ENCODE measurements at regions not wholly inside any gene's neighbourhood (a gene's known extent, or its start where the extent isn't known, plus 50 kb on each side); places are given as distances from the start of the nearest gene placed in this dataset.

DNA sequence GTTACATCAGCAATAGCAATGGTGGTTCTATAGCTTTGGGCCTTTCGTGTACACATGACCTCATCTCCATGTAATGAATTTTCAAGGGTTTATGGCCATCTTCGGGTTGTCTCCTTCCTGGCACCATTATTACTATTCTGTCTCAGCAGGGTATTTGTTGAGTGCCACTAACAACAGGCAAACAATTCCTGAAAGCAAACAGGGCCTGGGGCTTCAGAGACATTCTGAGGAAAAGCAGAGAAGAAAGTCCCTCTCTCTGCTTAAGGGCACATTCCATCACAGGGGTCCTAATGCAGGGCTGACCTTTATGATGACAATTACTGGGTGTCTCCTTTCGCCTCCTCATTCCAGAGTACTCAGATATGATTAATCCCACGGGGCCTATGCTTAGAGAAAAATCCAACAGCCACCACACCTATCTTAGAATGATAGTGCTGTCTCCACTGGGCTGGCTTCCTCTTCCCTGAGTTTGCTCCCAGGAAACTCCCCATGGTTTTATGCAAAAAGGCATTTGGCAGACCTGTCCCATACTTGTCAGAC is 540.2 kb upstream of the ZNF462 start:
- Histone ChIP-seq H3K27me3 (ENCODE audit: insufficient read depth in 3 of 3, low read length in 2 of 3) (no peaks in the 10 kb centered on the region), H3K27ac (no peak overlapping the region), H3K4me1 (no peaks in the 10 kb centered on the region), H3K36me3 (ENCODE audit: insufficient read depth in 1 of 2, low read depth in 1 of 2) (no peaks in the 10 kb centered on the region), H3K4me3 (no peak overlapping the region), H3K9me3 (no peaks in the 10 kb centered on the region)
- TF ChIP-seq, protein P1, sequence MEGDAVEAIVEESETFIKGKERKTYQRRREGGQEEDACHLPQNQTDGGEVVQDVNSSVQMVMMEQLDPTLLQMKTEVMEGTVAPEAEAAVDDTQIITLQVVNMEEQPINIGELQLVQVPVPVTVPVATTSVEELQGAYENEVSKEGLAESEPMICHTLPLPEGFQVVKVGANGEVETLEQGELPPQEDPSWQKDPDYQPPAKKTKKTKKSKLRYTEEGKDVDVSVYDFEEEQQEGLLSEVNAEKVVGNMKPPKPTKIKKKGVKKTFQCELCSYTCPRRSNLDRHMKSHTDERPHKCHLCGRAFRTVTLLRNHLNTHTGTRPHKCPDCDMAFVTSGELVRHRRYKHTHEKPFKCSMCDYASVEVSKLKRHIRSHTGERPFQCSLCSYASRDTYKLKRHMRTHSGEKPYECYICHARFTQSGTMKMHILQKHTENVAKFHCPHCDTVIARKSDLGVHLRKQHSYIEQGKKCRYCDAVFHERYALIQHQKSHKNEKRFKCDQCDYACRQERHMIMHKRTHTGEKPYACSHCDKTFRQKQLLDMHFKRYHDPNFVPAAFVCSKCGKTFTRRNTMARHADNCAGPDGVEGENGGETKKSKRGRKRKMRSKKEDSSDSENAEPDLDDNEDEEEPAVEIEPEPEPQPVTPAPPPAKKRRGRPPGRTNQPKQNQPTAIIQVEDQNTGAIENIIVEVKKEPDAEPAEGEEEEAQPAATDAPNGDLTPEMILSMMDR (IDR thresholded peaks at IDR 0.05), result no peak
- ATAC-seq (no peak), DNase-seq (no peak)
- intact Hi-C loops (cut with DNase I), result no loop called here
- WGBS, 3 donors, result 58 to 67% (median 60%) methylated on average over 4 of the region's 4 CpGs

DNA sequence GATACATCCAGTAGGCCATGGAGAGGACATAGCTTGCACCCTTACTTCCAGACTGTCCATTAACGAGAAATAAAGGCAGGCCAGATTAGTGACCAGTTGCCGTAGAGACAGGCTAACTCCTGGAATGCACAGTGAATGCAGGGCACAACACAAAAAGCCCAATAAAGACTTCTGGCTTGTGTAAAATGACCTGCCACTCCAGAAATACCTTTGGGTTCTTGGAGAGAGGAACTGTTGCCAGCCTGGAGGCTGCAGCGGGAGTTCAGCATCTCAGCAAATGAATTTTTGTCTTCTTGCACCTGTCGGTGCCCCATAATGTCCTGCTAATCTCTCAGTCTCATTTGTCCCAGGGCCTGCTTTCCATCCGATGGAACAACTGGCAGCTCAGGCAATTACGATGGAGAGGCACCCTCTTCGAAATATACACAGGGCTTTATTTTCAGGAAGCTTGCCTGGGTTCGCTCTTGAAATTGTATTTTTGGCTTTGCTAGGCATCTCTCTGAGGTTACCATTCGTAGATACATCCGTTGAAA is 538.8 kb upstream of the ZNF462 start:
- H3K4me1 ChIP-seq, result no peaks in the 10 kb centered on the region
- no peaks in the 10 kb centered on the region for H3K9me3 ChIP-seq
- no peaks in the 10 kb centered on the region for H3K36me3 ChIP-seq (ENCODE audit: insufficient read depth in 1 of 2, low read depth in 1 of 2)
- WGBS, 3 donors, result 51 to 62% (median 56%) methylated on average over 10 of the region's 10 CpGs
- no peak overlapping the region for H3K4me3 ChIP-seq
- TF ChIP-seq, protein P1 (IDR thresholded peaks at IDR 0.05), result no peak
- intact Hi-C loops (cut with DNase I), result no loop called here
- DNase-seq (no peak), ATAC-seq (no peak)
- no peaks in the 10 kb centered on the region for H3K27me3 ChIP-seq (ENCODE audit: insufficient read depth in 3 of 3, low read length in 2 of 3)
- no peak overlapping the region for H3K27ac ChIP-seq

DNA sequence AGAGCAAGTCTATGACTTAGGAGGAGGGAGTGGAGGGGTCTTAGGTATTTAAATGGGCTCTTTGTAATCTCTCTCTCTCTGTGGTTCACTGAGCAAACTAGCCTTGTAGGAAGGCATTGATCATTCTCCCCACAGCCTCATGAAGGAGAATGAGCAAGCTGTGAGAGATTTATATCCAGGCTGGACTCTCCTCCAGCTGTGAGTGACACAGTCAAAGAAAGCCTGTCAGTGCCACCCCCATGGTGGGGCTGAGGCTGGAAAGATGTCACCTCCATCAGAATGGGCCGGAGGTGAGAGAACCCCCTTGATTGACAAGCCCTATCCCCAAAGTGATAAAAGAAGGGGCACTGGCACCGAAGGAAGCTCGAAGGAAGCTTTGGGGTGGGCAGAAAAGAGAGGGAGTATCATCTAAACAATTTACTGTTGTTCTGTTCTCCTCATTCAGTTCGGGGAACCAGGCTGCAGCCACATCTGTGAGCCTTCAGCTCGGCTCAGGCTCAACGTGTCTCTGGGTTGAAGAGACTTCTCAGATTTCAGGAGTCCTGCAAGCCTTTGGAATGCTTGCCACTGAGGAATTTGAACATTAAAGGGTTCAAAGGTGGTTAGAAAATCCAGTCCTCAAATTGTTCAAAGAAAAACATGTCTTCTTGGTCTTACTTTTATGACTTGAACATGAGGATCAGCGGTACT is 538.2 kb upstream of the ZNF462 start:
- TF ChIP-seq, protein P1 (IDR thresholded peaks at IDR 0.05), result no peak
- H3K4me3 ChIP-seq, result no peak overlapping the region
- H3K27me3 ChIP-seq (ENCODE audit: insufficient read depth in 3 of 3, low read length in 2 of 3), result no peaks in the 10 kb centered on the region
- intact Hi-C loops (cut with DNase I), result no loop called here
- no peaks in the 10 kb centered on the region for H3K36me3 ChIP-seq (ENCODE audit: insufficient read depth in 1 of 2, low read depth in 1 of 2)
- 26 to 28% (median 27%) methylated on average over 7 of the region's 7 CpGs for WGBS, 3 donors
- DNase-seq, result no peak
- no peak overlapping the region for H3K27ac ChIP-seq
- ATAC-seq, result no peak
- H3K4me1 ChIP-seq, result no peaks in the 10 kb centered on the region
- H3K9me3 ChIP-seq, result no peaks in the 10 kb centered on the region

DNA sequence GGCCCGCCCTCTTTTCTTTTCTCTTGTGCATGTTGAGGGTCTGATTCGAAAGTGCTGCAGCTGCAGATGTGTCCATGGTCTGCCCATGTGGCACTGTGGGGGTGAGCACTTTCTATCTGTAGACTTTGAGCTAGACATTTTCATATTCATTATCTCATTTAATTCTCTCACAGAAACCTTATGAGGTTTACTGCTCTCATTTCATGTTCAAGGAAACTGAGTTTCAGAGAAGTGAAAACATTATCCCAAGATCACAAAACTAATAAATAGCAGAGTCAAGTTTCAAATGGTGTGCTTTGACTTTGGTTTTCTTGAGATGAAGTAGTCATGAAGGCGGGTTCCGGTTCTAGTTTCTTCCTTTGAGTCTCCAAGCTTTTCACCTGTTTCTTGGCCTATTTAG is 536.5 kb upstream of the ZNF462 start:
- TF ChIP-seq, protein P1 (IDR thresholded peaks at IDR 0.05), result no peak
- WGBS, 3 donors, result 88 to 91% (median 89%) methylated on average over 4 of the region's 4 CpGs
- H3K4me3 ChIP-seq, result no peak overlapping the region

More for the DNA sequence above, 536.5 kb upstream of the ZNF462 start:
- no peaks in the 10 kb centered on the region for H3K4me1 ChIP-seq
- H3K27ac ChIP-seq, result no peak overlapping the region
- no peaks in the 10 kb centered on the region for H3K36me3 ChIP-seq (ENCODE audit: insufficient read depth in 1 of 2, low read depth in 1 of 2)
- DNase-seq (no peak), ATAC-seq (no peak)
- H3K27me3 ChIP-seq (ENCODE audit: insufficient read depth in 3 of 3, low read length in 2 of 3), result no peaks in the 10 kb centered on the region
- no peaks in the 10 kb centered on the region for H3K9me3 ChIP-seq
- intact Hi-C loops (cut with DNase I), result no loop called here

All from psoas muscle (tissue), 7 donors.